Central memory CD8-positive, alpha-beta T cell (primary cell): ENCODE measurements at regions not wholly inside any gene's neighbourhood (a gene's known extent, or its start where the extent isn't known, plus 50 kb on each side); places are given as distances from the start of the nearest gene placed in this dataset.

Source experiments
- ATAC-seq: fragments of 150-1000 bp; cut with Tn5 transposase; replicated peaks from 2 replicates; pipeline ENCODE4 v1.10.0; 2022; ENCODE audit warnings: mild to moderate bottlenecking, moderate FRiP score, moderate number of reproducible peaks; ENCODE audit not compliant: poor library complexity, severe bottlenecking; ENCODE audit errors: extremely low read depth
- DNase-seq, 2 donors: peaks; one replicate each; pipeline ENCODE4 v3.0.0; 2021; ENCODE audit warnings: low spot score in 2 of 2
- H3K27ac Mint-ChIP-seq: one replicate; pipeline ENCODE4 v1.8.0; 2022; ENCODE audit warnings: low read depth, mild to moderate bottlenecking, moderate library complexity, mixed read lengths
- H3K27me3 Mint-ChIP-seq: one replicate; pipeline ENCODE4 v1.8.0; 2022; ENCODE audit warnings: mixed read lengths
- H3K36me3 Mint-ChIP-seq: one replicate; pipeline ENCODE4 v1.8.0; 2022; ENCODE audit warnings: mild to moderate bottlenecking, moderate library complexity, mixed read lengths; ENCODE audit not compliant: insufficient read depth
- H3K4me1 Mint-ChIP-seq: one replicate; pipeline ENCODE4 v1.8.0; 2022; ENCODE audit warnings: mixed read lengths
- H3K4me3 Mint-ChIP-seq: one replicate; pipeline ENCODE4 v1.8.0; 2022; ENCODE audit warnings: mild to moderate bottlenecking, moderate library complexity, mixed read lengths
- H3K9me3 Mint-ChIP-seq: one replicate; pipeline ENCODE4 v1.8.0; 2022; ENCODE audit warnings: mixed read lengths

DNA sequence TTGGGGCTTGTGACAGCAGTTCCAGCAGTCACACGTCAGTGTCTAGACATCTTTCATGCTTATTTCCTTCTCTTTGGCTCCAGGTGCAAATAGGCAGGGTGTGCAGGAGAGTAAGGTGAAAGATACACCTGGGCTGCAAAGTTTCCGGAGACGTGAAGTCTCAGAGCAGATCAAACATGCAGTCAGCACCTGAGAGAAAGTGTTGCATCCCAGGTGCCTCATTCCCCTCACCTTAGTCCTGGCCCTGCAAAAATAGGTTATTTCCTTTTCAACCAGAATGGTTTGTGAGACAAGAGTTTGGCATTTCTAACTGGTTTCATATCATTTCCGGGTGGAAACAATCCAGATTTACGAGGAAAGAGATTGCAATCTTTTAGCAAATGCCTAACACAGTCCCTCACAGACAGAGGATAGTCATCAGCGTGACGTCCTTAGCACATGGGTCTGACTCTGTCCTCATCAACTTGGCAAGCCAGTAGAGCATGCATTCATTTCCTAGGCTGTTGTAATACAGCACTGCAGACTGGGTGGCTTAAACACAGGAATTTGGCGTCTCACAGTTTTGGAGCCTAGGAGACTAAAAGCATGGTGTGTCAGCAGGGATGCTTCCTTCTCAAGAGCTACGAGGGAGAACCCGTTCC lies 58.2 kb upstream of the ARRDC4 start:
- no peaks in the 10 kb centered on the region for H3K4me1 Mint-ChIP-seq
- H3K27me3 Mint-ChIP-seq = peaks cover 18% of the 10 kb centered on the region
- H3K4me3 Mint-ChIP-seq = no peak overlapping the region
- peaks cover 5% of the 10 kb centered on the region for H3K9me3 Mint-ChIP-seq
- no peak for DNase-seq
- H3K36me3 Mint-ChIP-seq = no peaks in the 10 kb centered on the region
- ATAC-seq = no peak
- H3K27ac Mint-ChIP-seq = no peak overlapping the region

DNA sequence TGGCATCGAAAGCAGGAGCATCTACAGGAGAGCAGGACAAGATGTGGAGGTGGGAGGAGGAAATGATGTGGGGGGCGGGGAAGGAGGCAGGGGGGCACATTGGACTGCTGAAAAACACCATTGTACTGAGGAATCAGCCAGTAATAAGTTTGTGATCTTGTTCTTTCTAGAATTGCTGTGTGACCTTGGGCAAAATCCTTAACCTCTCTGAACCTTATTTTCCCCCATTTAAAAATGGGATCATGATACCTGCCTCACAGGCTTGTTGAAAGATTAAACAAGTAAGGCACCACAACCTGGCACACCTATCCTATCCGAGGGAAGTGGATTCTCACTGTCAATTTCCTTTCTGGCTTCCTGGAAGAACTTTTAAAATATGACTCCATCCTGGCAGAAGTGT lies 56.9 kb upstream of the ARRDC4 start:
- no peak overlapping the region for H3K4me3 Mint-ChIP-seq
- H3K9me3 Mint-ChIP-seq = peaks cover 5% of the 10 kb centered on the region
- H3K36me3 Mint-ChIP-seq = no peaks in the 10 kb centered on the region
- ATAC-seq (no peak), DNase-seq (no peak)
- peaks cover 18% of the 10 kb centered on the region for H3K27me3 Mint-ChIP-seq
- H3K27ac Mint-ChIP-seq = no peak overlapping the region
- H3K4me1 Mint-ChIP-seq = no peaks in the 10 kb centered on the region

DNA sequence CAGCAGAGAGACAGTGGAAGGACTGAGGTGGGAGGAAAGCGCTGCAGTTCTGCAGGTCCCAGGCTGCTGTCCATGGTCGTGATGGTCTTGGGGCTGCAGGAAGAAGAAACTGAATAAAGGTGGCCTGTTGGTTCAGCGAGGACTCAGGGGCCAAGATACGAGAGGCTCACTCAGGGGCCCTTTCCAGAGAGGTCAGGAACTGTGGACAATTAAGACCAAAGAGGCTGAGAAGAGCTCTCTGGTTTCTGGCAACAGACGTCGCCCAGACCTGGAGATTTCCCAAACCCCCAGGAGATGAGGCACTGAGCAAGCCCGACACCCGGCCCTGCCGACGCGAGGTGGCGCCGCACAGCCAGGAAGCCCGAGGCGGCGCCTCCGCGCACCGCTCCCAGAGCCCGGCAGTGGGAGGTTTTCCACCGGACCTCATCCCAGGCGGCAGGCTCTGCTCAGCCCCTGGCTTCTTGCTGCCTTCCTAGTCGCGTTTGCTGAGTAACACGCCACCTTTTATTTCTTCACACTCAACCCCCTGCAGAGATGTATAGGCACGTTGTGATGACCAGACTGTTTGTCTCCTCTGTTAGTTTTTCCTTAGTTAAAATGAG lies 56.4 kb upstream of the ARRDC4 start:
- H3K4me3 Mint-ChIP-seq = no peak overlapping the region
- no peak for ATAC-seq

DNA sequence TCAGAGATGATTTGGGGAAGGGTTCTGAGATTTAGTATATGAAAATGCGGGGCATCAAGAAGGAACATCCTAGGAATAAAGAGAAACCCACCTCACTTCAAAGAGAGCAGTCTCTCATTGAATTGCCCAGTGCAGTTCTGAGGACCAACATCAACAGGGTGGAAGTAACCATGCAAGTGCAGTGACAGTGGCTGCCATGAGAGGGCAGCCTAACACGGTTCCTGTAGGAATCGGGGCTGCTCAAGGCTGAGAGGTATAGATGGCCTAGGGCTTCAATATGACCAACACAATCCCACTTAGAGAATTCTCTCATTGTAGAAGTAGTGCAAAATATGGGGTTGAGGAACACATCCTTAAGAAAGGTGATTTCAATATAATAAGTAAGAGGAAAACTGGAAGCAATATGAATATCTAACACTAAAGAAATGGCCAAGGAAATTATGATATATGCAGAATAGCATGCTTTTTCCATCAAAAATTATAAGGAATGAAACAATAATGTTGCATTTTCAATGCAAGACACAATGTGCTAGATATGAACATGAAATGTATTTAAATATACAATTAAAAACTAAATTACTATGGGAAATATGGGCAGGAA lies 51.1 kb upstream of the ARRDC4 start:
- Mint-ChIP-seq H3K4me1 (no peaks in the 10 kb centered on the region), H3K9me3 (peaks cover 3% of the 10 kb centered on the region), H3K36me3 (no peaks in the 10 kb centered on the region), H3K27ac (no peak overlapping the region), H3K4me3 (no peak overlapping the region), H3K27me3 (peaks cover 6% of the 10 kb centered on the region)
- DNase-seq (peak in 1 of 2 donors; percentile 19), ATAC-seq (no peak)

More for the DNA sequence above, 56.4 kb upstream of the ARRDC4 start:
- H3K9me3 Mint-ChIP-seq = peaks cover 5% of the 10 kb centered on the region
- no peaks in the 10 kb centered on the region for H3K4me1 Mint-ChIP-seq
- H3K36me3 Mint-ChIP-seq = no peaks in the 10 kb centered on the region
- no peak for DNase-seq
- H3K27ac Mint-ChIP-seq = no peak overlapping the region
- peaks cover 18% of the 10 kb centered on the region for H3K27me3 Mint-ChIP-seq
